Epithelial cell of esophagus (primary cell): ENCODE measurements at regions not wholly inside any gene's neighbourhood (a gene's known extent, or its start where the extent isn't known, plus 50 kb on each side); places are given as distances from the start of the nearest gene placed in this dataset.

ENCODE experiments used
- DNase-seq: peaks from one replicate; pipeline ENCODE4 v3.0.0; 2010; ENCODE audit warnings: low read depth
- H3K4me3 ChIP-seq: 2 replicates; pipeline ENCODE4 v1.5.1; 2011; ENCODE audit warnings: mild to moderate bottlenecking, low read length, control low read depth
- TF ChIP-seq, protein P1 (sequence below): IDR thresholded peaks from 2 replicates; pipeline ENCODE4 v1.5.1; 2011; ENCODE audit warnings: low read depth, mild to moderate bottlenecking, low read length, control low read depth, inconsistent platforms; ENCODE audit not compliant: insufficient read depth; ENCODE audit errors: missing control alignments

DNA sequence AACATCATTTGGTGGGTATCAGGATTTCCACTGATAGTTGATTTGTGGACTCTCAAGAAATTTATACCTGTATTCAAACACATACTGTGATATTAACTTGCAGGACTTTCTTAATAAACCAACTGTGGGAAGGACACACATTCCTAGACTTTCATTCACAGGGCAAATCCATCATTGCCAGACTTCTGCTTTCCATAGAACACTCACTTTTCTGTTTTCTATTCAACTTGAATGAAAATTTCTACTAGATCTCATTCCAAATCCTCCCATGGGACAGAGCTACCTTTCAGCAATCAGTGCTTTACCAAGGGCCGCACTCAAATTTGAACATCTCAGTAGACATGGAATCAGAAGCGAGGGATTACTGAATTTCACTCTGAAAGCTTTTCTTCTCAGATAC lies 612.5 kb downstream of the IRS1 start:
- H3K4me3 ChIP-seq = no peak overlapping the region
- TF ChIP-seq, protein P1, sequence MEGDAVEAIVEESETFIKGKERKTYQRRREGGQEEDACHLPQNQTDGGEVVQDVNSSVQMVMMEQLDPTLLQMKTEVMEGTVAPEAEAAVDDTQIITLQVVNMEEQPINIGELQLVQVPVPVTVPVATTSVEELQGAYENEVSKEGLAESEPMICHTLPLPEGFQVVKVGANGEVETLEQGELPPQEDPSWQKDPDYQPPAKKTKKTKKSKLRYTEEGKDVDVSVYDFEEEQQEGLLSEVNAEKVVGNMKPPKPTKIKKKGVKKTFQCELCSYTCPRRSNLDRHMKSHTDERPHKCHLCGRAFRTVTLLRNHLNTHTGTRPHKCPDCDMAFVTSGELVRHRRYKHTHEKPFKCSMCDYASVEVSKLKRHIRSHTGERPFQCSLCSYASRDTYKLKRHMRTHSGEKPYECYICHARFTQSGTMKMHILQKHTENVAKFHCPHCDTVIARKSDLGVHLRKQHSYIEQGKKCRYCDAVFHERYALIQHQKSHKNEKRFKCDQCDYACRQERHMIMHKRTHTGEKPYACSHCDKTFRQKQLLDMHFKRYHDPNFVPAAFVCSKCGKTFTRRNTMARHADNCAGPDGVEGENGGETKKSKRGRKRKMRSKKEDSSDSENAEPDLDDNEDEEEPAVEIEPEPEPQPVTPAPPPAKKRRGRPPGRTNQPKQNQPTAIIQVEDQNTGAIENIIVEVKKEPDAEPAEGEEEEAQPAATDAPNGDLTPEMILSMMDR = no peak
- no peak for DNase-seq

DNA sequence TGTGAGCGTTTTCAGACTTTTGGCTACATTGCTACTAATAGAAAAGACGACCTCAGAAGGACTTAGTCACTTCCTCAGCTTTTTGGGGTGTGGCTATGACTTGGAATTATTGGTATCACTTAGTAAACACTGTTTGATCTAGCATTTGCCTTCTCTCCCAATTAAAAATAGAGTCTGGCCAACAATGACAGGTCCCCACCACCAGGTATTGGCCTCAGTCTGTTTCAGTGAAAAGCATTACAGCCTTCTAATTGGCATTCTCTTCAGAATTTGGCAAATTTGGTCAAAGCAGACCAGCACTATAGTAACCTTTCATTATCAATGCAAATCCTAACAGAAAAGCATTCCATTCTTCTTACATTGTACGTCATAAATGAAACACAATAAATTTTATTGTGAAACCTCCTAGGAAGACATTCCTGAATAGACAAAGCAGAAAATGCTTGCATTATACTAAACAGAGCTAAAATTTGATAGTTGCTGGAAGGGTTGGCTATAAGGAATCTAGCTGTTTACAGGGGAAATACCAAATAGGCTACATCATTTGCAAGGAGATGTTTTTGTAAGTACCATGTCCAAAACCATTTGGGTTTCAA lies 613.9 kb downstream of the IRS1 start:
- TF ChIP-seq, protein P1 = no peak
- H3K4me3 ChIP-seq = no peak overlapping the region
- peak; percentile 75 for DNase-seq

DNA sequence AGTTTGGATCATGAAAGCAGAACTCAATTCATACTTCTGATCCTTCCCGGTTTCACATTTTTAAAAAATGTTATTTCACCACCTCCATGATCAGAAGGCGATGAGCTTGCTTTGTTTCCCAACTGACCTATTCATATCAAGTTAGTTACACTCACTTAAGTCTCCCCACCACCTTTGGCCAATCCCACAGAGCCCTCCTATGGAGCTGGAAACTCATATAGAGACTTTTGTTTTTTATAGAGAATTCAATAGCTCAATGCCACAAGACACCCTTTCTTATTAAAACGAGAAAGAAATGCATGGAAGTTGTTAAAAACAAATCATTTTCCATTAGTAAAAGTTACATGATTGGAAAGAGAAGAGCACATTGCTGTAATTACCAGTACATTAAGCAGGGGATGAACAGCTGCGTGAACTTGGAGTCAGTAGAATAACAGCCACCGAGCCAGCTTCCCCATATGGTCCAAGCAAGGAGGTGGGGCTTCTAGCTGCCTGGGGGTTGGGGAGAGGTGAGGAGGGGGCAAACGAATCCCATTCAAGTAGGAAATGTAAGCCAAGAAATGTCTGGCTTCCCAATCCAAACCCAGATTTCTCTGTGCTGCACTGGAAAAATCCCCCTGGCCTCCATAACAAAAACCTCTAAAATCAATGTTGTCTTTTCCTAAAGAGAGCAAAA lies 614.5 kb downstream of the IRS1 start:
- peak; percentile 7 for DNase-seq
- TF ChIP-seq, protein P1 = no peak
- H3K4me3 ChIP-seq = no peak overlapping the region

DNA sequence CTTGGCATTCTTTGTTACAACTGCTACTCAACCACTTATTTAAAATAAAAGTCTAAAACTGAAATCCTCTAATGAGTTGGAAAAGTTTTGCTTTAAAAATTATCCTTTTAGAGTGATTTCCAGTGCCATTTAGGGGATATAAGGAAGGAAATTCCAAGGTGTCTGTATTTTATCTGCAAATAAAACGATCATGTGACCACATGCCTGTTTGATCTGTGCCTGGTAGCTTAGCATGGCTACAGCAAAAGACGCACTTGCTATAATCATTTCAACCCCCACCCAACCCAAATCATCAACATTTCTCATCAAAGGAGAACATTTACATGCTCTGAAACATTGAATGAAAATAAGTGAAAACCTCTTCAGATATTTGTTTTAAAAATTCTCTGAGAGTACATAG lies 615.1 kb downstream of the IRS1 start:
- DNase-seq = no peak
- H3K4me3 ChIP-seq = no peak overlapping the region
- TF ChIP-seq, protein P1 = no peak

DNA sequence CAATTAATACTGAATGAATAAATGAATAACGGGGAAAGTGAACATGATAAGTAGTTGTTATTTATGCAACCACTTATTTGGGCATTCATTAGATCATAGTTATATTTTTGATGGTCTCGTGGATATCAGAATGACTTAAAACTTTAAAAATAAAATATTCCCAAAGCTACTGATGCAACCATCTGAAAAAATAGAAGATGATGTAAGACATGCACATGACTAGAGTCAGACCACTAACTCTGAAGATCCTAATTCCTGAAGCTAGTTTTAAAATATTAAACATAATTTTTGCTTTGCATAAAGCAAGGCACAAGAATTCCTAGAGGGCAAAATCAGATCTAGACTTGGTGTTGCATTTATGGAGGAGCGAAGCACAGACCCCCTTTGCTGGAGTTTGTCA lies 616.1 kb downstream of the IRS1 start:
- TF ChIP-seq, protein P1 = no peak
- H3K4me3 ChIP-seq = no peak overlapping the region
- DNase-seq = no peak

DNA sequence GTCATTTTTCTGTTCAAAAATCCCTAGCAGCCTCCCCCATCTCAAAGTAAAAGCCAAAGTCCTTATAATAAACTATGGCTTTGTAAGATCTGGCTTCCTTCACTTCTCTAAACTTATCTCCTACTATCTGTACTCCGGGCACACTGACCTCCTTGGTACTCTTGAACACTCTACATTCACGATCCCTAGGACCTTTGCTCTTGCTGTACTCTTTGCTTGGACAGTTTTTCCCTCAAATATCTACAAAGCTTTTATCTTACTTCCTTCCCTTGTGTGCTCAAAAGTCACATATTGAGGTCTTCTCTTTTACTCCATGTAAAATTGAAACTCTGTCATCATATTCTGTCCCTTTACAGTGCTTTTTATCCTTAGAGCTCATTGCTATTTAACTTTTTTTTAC lies 616.6 kb downstream of the IRS1 start:
- DNase-seq = no peak
- H3K4me3 ChIP-seq = no peak overlapping the region
- TF ChIP-seq, protein P1 = no peak

DNA sequence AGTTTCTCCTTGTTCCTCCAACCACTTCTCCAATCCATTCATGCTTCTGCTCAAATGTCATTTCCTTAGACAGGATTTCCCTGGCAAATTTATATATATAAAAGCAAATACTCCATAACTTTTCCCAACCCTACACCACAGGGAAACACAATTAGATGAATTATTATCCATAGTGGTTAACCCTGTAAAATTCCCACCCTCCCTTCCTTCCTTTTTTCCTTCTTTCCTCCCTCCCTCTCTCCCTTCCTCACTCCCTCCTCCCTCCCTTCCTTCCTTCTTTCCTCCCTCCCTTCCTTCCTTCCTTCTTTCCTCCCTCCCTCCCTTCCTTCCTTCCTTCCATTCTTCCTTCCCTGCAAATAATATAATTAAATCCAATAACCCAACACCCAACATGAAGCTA lies 617.7 kb downstream of the IRS1 start:
- TF ChIP-seq, protein P1 = no peak
- no peak for DNase-seq
- H3K4me3 ChIP-seq = no peak overlapping the region
